GM20000 (cell line): ENCODE measurements at regions not wholly inside any gene's neighbourhood (a gene's known extent, or its start where the extent isn't known, plus 50 kb on each side); places are given as distances from the start of the nearest gene placed in this dataset.
"Not testable (repeated sequence)": the region's sequence is repeated elsewhere in the genome, so short reads cannot be mapped to it uniquely, and the experiment has no call there.

Source experiments
- DNase-seq: peaks from one replicate; pipeline ENCODE4 v3.0.0; 2012; ENCODE audit warnings: low spot score
- CTCF ChIP-seq: IDR thresholded peaks from 2 replicates; pipeline ENCODE4 v1.5.1; 2012; ENCODE audit warnings: mild to moderate bottlenecking, control low read depth; ENCODE audit errors: extremely low read depth, missing control alignments

GRCh38 chr10:23493711-23494110 lies 54.8 kb downstream of the OTUD1 start:
- no peak for TF ChIP-seq CTCF
- DNase-seq, result no peak

- DNase-seq, result no peak
- TF ChIP-seq CTCF, result no peak
Measured at GRCh38 chr10:23496727-23497126, 57.9 kb downstream of the OTUD1 start.

GRCh38 chr10:23499372-23500132 lies 60.7 kb downstream of the OTUD1 start:
- TF ChIP-seq CTCF, result no peak
- DNase-seq, result no peak

GRCh38 chr10:23505797-23506465 lies 67.1 kb downstream of the OTUD1 start:
- no peak for DNase-seq
- no peak for TF ChIP-seq CTCF

GRCh38 chr10:23512355-23513058 lies 73.6 kb downstream of the OTUD1 start:
- DNase-seq, result no peak
- TF ChIP-seq CTCF, result no peak

GRCh38 chr10:23513621-23514020 lies 74.7 kb downstream of the OTUD1 start:
- DNase-seq, result not testable (repeated sequence)

GRCh38 chr10:23514321-23514720 lies 75.4 kb downstream of the OTUD1 start:
- DNase-seq, result no peak

More at GRCh38 chr10:23514321-23514720, 75.4 kb downstream of the OTUD1 start:
- TF ChIP-seq CTCF, result no peak
